NT2/D1 (cell line): ENCODE measurements at regions not wholly inside any gene's neighbourhood (a gene's known extent, or its start where the extent isn't known, plus 50 kb on each side); places are given as distances from the start of the nearest gene placed in this dataset.
"Not testable (repeated sequence)": the region's sequence is repeated elsewhere in the genome, so short reads cannot be mapped to it uniquely, and the experiment has no call there.

Experiments used
- DNase-seq: peaks from one replicate; pipeline ENCODE4 v3.0.0-alpha.2; 2011; ENCODE audit warnings: low read depth, low spot score
- H3K27me3 ChIP-seq: 2 replicates; pipeline ENCODE4 v1.6.0; 2011; ENCODE audit warnings: mild to moderate bottlenecking; ENCODE audit not compliant: insufficient read length, insufficient read depth
- H3K36me3 ChIP-seq: 2 replicates; pipeline ENCODE4 v1.6.1; 2011; ENCODE audit warnings: mild to moderate bottlenecking, low read length, mixed read lengths; ENCODE audit not compliant: insufficient read depth, insufficient read length
- H3K4me1 ChIP-seq: 2 replicates; pipeline ENCODE4 v1.5.1; 2011; ENCODE audit not compliant: insufficient read depth, insufficient read length
- H3K4me3 ChIP-seq: 2 replicates; pipeline ENCODE4 v1.5.1; 2011; ENCODE audit warnings: low read depth; ENCODE audit not compliant: insufficient read length
- H3K9ac ChIP-seq: 2 replicates; pipeline ENCODE4 v1.6.0; 2011; ENCODE audit warnings: low read depth; ENCODE audit not compliant: insufficient read length
- H3K9me3 ChIP-seq: 2 replicates; pipeline ENCODE4 v1.5.1; 2011; ENCODE audit warnings: mild to moderate bottlenecking, low read length; ENCODE audit not compliant: insufficient read depth
- SUZ12 ChIP-seq: IDR thresholded peaks from 2 replicates; pipeline ENCODE4 v1.6.1; 2011; ENCODE audit not compliant: insufficient read length, insufficient read depth; ENCODE audit errors: extremely low read depth
- YY1 ChIP-seq: IDR thresholded peaks from 2 replicates; pipeline ENCODE4 v1.6.1; 2011; ENCODE audit not compliant: insufficient read length, insufficient read depth
- ZNF274 ChIP-seq: IDR thresholded peaks from 2 replicates; pipeline ENCODE4 v1.6.1; 2011; ENCODE audit warnings: mild to moderate bottlenecking, low read depth, low read length

GRCh38 chr2:144625626-144626025 is 105.7 kb upstream of the ZEB2 start:
- TF ChIP-seq SUZ12 (no peak), YY1 (no peak), ZNF274 (no peak)
- no peak overlapping the region for H3K9ac ChIP-seq
- no peak overlapping the region for H3K4me3 ChIP-seq
- no peaks in the 10 kb centered on the region for H3K36me3 ChIP-seq
- H3K9me3 ChIP-seq = peaks cover 7% of the 10 kb centered on the region; the same call in 1 of the 2 replicates
- no peaks in the 10 kb centered on the region for H3K4me1 ChIP-seq
- no peak for DNase-seq
- H3K27me3 ChIP-seq = no peaks in the 10 kb centered on the region

- Histone ChIP-seq H3K36me3 (no peaks in the 10 kb centered on the region), H3K27me3 (no peaks in the 10 kb centered on the region), H3K4me1 (no peaks in the 10 kb centered on the region), H3K4me3 (no peak overlapping the region), H3K9ac (no peak overlapping the region), H3K9me3 (peaks cover 7% of the 10 kb centered on the region; the same call in 1 of the 2 replicates)
- TF ChIP-seq SUZ12 (no peak), ZNF274 (no peak), YY1 (no peak)
- no peak for DNase-seq
Observed at GRCh38 chr2:144625226-144625625, 105.3 kb upstream of the ZEB2 start.

- no peaks in the 10 kb centered on the region for H3K4me1 ChIP-seq
- no peak overlapping the region for H3K9ac ChIP-seq
- H3K36me3 ChIP-seq = no peaks in the 10 kb centered on the region
- H3K27me3 ChIP-seq = no peaks in the 10 kb centered on the region
- peaks cover 7% of the 10 kb centered on the region; the same call in 1 of the 2 replicates for H3K9me3 ChIP-seq
- TF ChIP-seq YY1 (no peak), SUZ12 (no peak), ZNF274 (no peak)
- H3K4me3 ChIP-seq = no peak overlapping the region
- no peak for DNase-seq
Observed at GRCh38 chr2:144624451-144624850, 104.5 kb upstream of the ZEB2 start.

GRCh38 chr2:144622373-144622772 is 102.5 kb upstream of the ZEB2 start:
- not testable (repeated sequence) for H3K36me3 ChIP-seq, H3K27me3 ChIP-seq, H3K9ac ChIP-seq, DNase-seq, H3K9me3 ChIP-seq, H3K4me3 ChIP-seq, H3K4me1 ChIP-seq

GRCh38 chr2:144621266-144621665 is 101.3 kb upstream of the ZEB2 start:
- Histone ChIP-seq H3K4me3 (no peak overlapping the region), H3K9ac (no peak overlapping the region), H3K4me1 (no peaks in the 10 kb centered on the region), H3K36me3 (no peaks in the 10 kb centered on the region), H3K9me3 (peaks cover 7% of the 10 kb centered on the region; the same call in 1 of the 2 replicates), H3K27me3 (no peaks in the 10 kb centered on the region)
- no peak for DNase-seq
- TF ChIP-seq ZNF274 (no peak), YY1 (no peak), SUZ12 (no peak)

GRCh38 chr2:144619760-144620159 is 99.8 kb upstream of the ZEB2 start:
- no peak for TF ChIP-seq ZNF274
- TF ChIP-seq YY1 = no peak
- TF ChIP-seq SUZ12 = no peak
- Histone ChIP-seq H3K9me3 (peaks cover 4% of the 10 kb centered on the region; the same call in 1 of the 2 replicates), H3K4me3 (no peak overlapping the region), H3K4me1 (no peaks in the 10 kb centered on the region), H3K27me3 (no peaks in the 10 kb centered on the region), H3K36me3 (no peaks in the 10 kb centered on the region), H3K9ac (no peak overlapping the region)
- no peak for DNase-seq

- not testable (repeated sequence) for H3K4me3 ChIP-seq, H3K4me1 ChIP-seq, H3K36me3 ChIP-seq, H3K9me3 ChIP-seq, H3K27me3 ChIP-seq, DNase-seq, H3K9ac ChIP-seq
Observed at GRCh38 chr2:144617171-144617570, 97.3 kb upstream of the ZEB2 start.

- no peak for DNase-seq
- H3K9ac ChIP-seq = no peak overlapping the region
- H3K9me3 ChIP-seq = peaks cover 5% of the 10 kb centered on the region
- H3K36me3 ChIP-seq = no peaks in the 10 kb centered on the region
- no peaks in the 10 kb centered on the region for H3K27me3 ChIP-seq
- TF ChIP-seq ZNF274 = no peak
- TF ChIP-seq SUZ12 = no peak
- no peak for TF ChIP-seq YY1
- no peaks in the 10 kb centered on the region for H3K4me1 ChIP-seq
- no peak overlapping the region for H3K4me3 ChIP-seq
Observed at GRCh38 chr2:144615866-144616565, 96.1 kb upstream of the ZEB2 start.
